Liver (tissue), 8 donors: ENCODE measurements at regions not wholly inside any gene's neighbourhood (a gene's known extent, or its start where the extent isn't known, plus 50 kb on each side); places are given as distances from the start of the nearest gene placed in this dataset.

ENCODE experiments used
- DNase-seq: peaks from one replicate; pipeline ENCODE4 v3.0.0-alpha.2; 2017; ENCODE audit warnings: low spot score
- H3K27ac ChIP-seq, 2 donors: one replicate each; pipeline ENCODE4 v1.7.0; 2013; ENCODE audit warnings: inconsistent platforms in 2 of 2, low read length in 2 of 2, control low read depth in 1 of 2, low read depth in 1 of 2, mild to moderate bottlenecking in 1 of 2
- H3K27me3 ChIP-seq, 4 donors: one replicate each; pipeline versions ENCODE4 v1.6.1 to v1.7.0; 2013; ENCODE audit warnings: low read length in 3 of 4, inconsistent platforms in 1 of 4, mild to moderate bottlenecking in 1 of 4, moderate library complexity in 1 of 4; ENCODE audit not compliant: control insufficient read depth in 4 of 4, insufficient read depth in 4 of 4
- H3K36me3 ChIP-seq, 4 donors: one replicate each; pipeline versions ENCODE4 v1.6.1 to v1.7.0; 2013; ENCODE audit warnings: low read length in 3 of 4, mild to moderate bottlenecking in 3 of 4, low read depth in 1 of 4, moderate library complexity in 1 of 4; ENCODE audit not compliant: control insufficient read depth in 4 of 4, insufficient read depth in 3 of 4
- H3K4me1 ChIP-seq, 4 donors: one replicate each; pipeline versions ENCODE4 v1.6.1 to v1.7.0; 2013; ENCODE audit warnings: low read length in 3 of 4, mild to moderate bottlenecking in 3 of 4, moderate library complexity in 1 of 4; ENCODE audit not compliant: control insufficient read depth in 4 of 4, insufficient read depth in 4 of 4
- H3K4me3 ChIP-seq, 3 donors: one replicate each; pipeline versions ENCODE4 v1.6.1 to v1.7.0; 2013; ENCODE audit warnings: low read length in 3 of 3, control low read depth in 1 of 3, low read depth in 1 of 3, mild to moderate bottlenecking in 1 of 3
- H3K9ac ChIP-seq, 2 donors: one replicate each; pipeline ENCODE4 v1.7.0; 2013; ENCODE audit warnings: low read length in 2 of 2, mild to moderate bottlenecking in 2 of 2, moderate library complexity in 2 of 2, control low read depth in 1 of 2, low read depth in 1 of 2
- H3K9me3 ChIP-seq, 4 donors: one replicate each; pipeline versions ENCODE4 v1.6.1 to v1.7.0; 2013; ENCODE audit warnings: low read length in 3 of 4; ENCODE audit not compliant: control insufficient read depth in 4 of 4
- CTCF ChIP-seq: fragments of 150-350 bp; IDR thresholded peaks from 2 replicates; pipeline ENCODE4 v1.5.1; 2017; ENCODE audit warnings: improper control_type of control experiment, low read depth, low read length; ENCODE audit not compliant: missing input control
- EGR1 ChIP-seq, 2 donors: IDR thresholded peaks; 2 replicates each; pipeline ENCODE4 v1.6.1; 2016 to 2018; ENCODE audit warnings: antibody characterized with exemption in 2 of 2, low read depth in 2 of 2
- FOXA1 ChIP-seq: IDR thresholded peaks from 2 replicates; pipeline ENCODE4 v1.6.1; 2016; ENCODE audit warnings: antibody characterized with exemption
- HNF4A ChIP-seq, 2 donors: conservative IDR thresholded peaks; 2 replicates each; pipeline ENCODE4 v1.6.1; 2016; ENCODE audit warnings: antibody characterized with exemption in 2 of 2, mild to moderate bottlenecking in 2 of 2
- HNF4G ChIP-seq: IDR thresholded peaks from 2 replicates; pipeline ENCODE4 v1.6.1; 2016; ENCODE audit warnings: antibody characterized with exemption
- JUND ChIP-seq, 2 donors: IDR thresholded peaks; 2 replicates each; pipeline ENCODE4 v1.6.1; 2016; ENCODE audit warnings: antibody characterized with exemption in 2 of 2
- NR2F2 ChIP-seq: IDR thresholded peaks from 2 replicates; pipeline ENCODE4 v1.6.1; 2016; ENCODE audit warnings: antibody characterized with exemption
- RAD21 ChIP-seq, 2 donors: IDR thresholded peaks; 2 replicates each; pipeline ENCODE4 v1.6.1; 2016; ENCODE audit warnings: antibody characterized with exemption in 2 of 2, mild to moderate bottlenecking in 2 of 2
- REST ChIP-seq: IDR thresholded peaks from 2 replicates; pipeline ENCODE4 v1.6.1; 2016; ENCODE audit warnings: antibody characterized with exemption, mild to moderate bottlenecking
- RXRA ChIP-seq, 2 donors: IDR thresholded peaks; 2 replicates each; pipeline ENCODE4 v1.6.1; 2017 to 2018; ENCODE audit warnings: antibody characterized with exemption in 2 of 2, mild to moderate bottlenecking in 1 of 2
- TAF1 ChIP-seq: conservative IDR thresholded peaks from 2 replicates; pipeline ENCODE4 v1.6.1; 2016; ENCODE audit warnings: antibody characterized with exemption, mild to moderate bottlenecking
- ZBTB33 ChIP-seq: IDR thresholded peaks from 2 replicates; pipeline ENCODE4 v1.6.1; 2016; ENCODE audit warnings: antibody characterized with exemption
- WGBS: extraction: QIAGEN DNeasy Blood & Tissue Kit; methylation state at CpG from one replicate; pipeline ENCODE4 v1.1.7; 2013; 5-methylcytosine and 5-hydroxymethylcytosine counted together
- donor health status: healthy.
- donor health status: healthy.
- donor health status: healthy.
- donor health status: healthy.
- donor health status: healthy.

GRCh38 chr5:92741906-92742305 is 839.1 kb downstream of the NR2F1-AS1 start:
- TF ChIP-seq TAF1 (no peak), RXRA (IDR thresholded peaks at IDR 0.05) (no peak), RAD21 (IDR thresholded peaks at IDR 0.05) (no peak), JUND (IDR thresholded peaks at IDR 0.05) (no peak), ZBTB33 (no peak)
- Histone ChIP-seq H3K27ac (no peak overlapping the region), H3K27me3 (no peaks in the 10 kb centered on the region), H3K36me3 (no peaks in the 10 kb centered on the region), H3K4me3 (no peak overlapping the region), H3K4me1 (no peaks in the 10 kb centered on the region), H3K9me3 (no peaks in the 10 kb centered on the region), H3K9ac (no peak overlapping the region)
- 79% methylated on average over 2 of the region's 2 CpGs for WGBS
- DNase-seq = no peak

- Histone ChIP-seq H3K27me3 (no peaks in the 10 kb centered on the region), H3K4me1 (no peaks in the 10 kb centered on the region), H3K9me3 (no peaks in the 10 kb centered on the region), H3K4me3 (no peak overlapping the region), H3K36me3 (no peaks in the 10 kb centered on the region), H3K9ac (no peak overlapping the region), H3K27ac (no peak overlapping the region)
- no peak for DNase-seq
- WGBS = 86% methylated on average over 2 of the region's 2 CpGs
- TF ChIP-seq FOXA1 (no peak), REST (no peak), RXRA (IDR thresholded peaks at IDR 0.05) (no peak), CTCF (no peak), JUND (IDR thresholded peaks at IDR 0.05) (no peak)
Measured at GRCh38 chr5:92734211-92734940, 846.6 kb downstream of the NR2F1-AS1 start.

- no peak for DNase-seq
- H3K4me3 ChIP-seq = no peak overlapping the region
- no peak overlapping the region for H3K27ac ChIP-seq
- TF ChIP-seq RAD21 (IDR thresholded peaks at IDR 0.05) = no peak
- no peak for TF ChIP-seq HNF4G
- TF ChIP-seq EGR1 (IDR thresholded peaks at IDR 0.05; ENCODE audit: low read depth in 2 of 2) = no peak
- no peak for TF ChIP-seq TAF1
- no peak for TF ChIP-seq RXRA (IDR thresholded peaks at IDR 0.05)
- TF ChIP-seq JUND (IDR thresholded peaks at IDR 0.05) = no peak
- no peak for TF ChIP-seq NR2F2
- no peak for TF ChIP-seq HNF4A (conservative IDR thresholded peaks at IDR 0.05)
- H3K9me3 ChIP-seq = no peaks in the 10 kb centered on the region
- WGBS = 62% methylated on average over 1 of the region's 1 CpG
- no peak overlapping the region for H3K9ac ChIP-seq
- no peaks in the 10 kb centered on the region for H3K27me3 ChIP-seq
- no peaks in the 10 kb centered on the region for H3K4me1 ChIP-seq
- no peaks in the 10 kb centered on the region for H3K36me3 ChIP-seq
Measured at GRCh38 chr5:92730486-92730885, 850.5 kb downstream of the NR2F1-AS1 start.
